ENCODE measurements at regions not wholly inside any gene's neighbourhood (a gene's known extent, or its start where the extent isn't known, plus 50 kb on each side); places are given as distances from the start of the nearest gene placed in this dataset.

DNA sequence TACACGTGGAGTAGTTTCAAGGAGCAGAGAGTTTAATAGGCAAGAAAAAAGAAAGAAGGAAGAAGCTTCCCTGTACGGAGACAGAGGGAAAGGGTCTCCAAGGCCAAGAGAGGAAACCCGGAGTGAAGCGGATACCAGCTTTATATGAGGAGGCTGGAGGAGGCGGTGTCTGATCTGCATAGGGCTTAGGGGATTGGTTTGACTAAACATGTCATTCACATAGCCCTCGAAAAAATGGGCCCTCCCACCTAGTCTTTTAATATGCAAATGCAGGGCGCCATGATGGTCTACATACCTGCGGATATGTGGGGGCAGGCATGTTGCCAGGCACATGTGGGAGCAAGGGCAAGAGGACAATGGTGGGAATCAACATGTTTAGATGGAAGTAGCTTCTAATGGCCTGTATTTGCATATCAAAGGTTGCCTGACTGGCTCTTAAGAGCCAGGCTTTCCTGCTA lies 103.1 kb upstream of the UGT8 start:
- TF ChIP-seq, protein P1, sequence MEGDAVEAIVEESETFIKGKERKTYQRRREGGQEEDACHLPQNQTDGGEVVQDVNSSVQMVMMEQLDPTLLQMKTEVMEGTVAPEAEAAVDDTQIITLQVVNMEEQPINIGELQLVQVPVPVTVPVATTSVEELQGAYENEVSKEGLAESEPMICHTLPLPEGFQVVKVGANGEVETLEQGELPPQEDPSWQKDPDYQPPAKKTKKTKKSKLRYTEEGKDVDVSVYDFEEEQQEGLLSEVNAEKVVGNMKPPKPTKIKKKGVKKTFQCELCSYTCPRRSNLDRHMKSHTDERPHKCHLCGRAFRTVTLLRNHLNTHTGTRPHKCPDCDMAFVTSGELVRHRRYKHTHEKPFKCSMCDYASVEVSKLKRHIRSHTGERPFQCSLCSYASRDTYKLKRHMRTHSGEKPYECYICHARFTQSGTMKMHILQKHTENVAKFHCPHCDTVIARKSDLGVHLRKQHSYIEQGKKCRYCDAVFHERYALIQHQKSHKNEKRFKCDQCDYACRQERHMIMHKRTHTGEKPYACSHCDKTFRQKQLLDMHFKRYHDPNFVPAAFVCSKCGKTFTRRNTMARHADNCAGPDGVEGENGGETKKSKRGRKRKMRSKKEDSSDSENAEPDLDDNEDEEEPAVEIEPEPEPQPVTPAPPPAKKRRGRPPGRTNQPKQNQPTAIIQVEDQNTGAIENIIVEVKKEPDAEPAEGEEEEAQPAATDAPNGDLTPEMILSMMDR (conservative IDR thresholded peaks at IDR 0.05) = no peak
- TF ChIP-seq EZH2 (IDR thresholded peaks at IDR 0.05; ENCODE audit: low read depth) = no peak

Measured in PC-9 (cell line).